CD14-positive monocyte (primary cell): ENCODE measurements at regions not wholly inside any gene's neighbourhood (a gene's known extent, or its start where the extent isn't known, plus 50 kb on each side); places are given as distances from the start of the nearest gene placed in this dataset.

Experiments
- DNase-seq, 3 donors: peaks; one replicate each; pipeline ENCODE4 v3.0.0-alpha.2; 2011 to 2022
- H2AFZ ChIP-seq: 2 replicates; pipeline ENCODE4 v1.6.0; 2012; ENCODE audit warnings: mild to moderate bottlenecking, low read depth, low read length, inconsistent platforms; ENCODE audit not compliant: insufficient read depth, poor library complexity, severe bottlenecking
- H3K27ac ChIP-seq, 2 donors: 1 replicate in 1 of 2; 2 replicates in 1 of 2; pipeline ENCODE4 v1.5.1; 2012 to 2013; ENCODE audit warnings: low read length in 2 of 2, control low read depth in 1 of 2, inconsistent platforms in 1 of 2, low read depth in 1 of 2, mild to moderate bottlenecking in 1 of 2
- H3K27me3 ChIP-seq, 2 donors: one replicate each; pipeline versions ENCODE4 v1.6.0 to v1.6.1; 2011 to 2013; ENCODE audit warnings: low read length in 2 of 2; ENCODE audit not compliant: control insufficient read depth in 2 of 2, insufficient read depth in 2 of 2
- H3K36me3 ChIP-seq, 2 donors: replicated peaks in 1 of 2; 1 replicate in 1 of 2; 2 replicates in 1 of 2; pipeline versions ENCODE4 v1.5.1 to v1.6.1; 2012 to 2013; ENCODE audit warnings: low read length in 2 of 2, control low read depth in 1 of 2, inconsistent platforms in 1 of 2, mild to moderate bottlenecking in 1 of 2; ENCODE audit not compliant: insufficient read depth in 2 of 2, control insufficient read depth in 1 of 2
- H3K4me1 ChIP-seq, 2 donors: 1 replicate in 1 of 2; 2 replicates in 1 of 2; pipeline versions ENCODE4 v1.5.1 to v1.6.1; 2012 to 2013; ENCODE audit warnings: low read length in 2 of 2, control low read depth in 1 of 2, inconsistent platforms in 1 of 2, mild to moderate bottlenecking in 1 of 2, moderate library complexity in 1 of 2; ENCODE audit not compliant: insufficient read depth in 2 of 2, control insufficient read depth in 1 of 2
- H3K4me2 ChIP-seq: replicated peaks from 2 replicates; pipeline ENCODE3; 2012; ENCODE audit warnings: low read length, moderate library complexity, mild to moderate bottlenecking; ENCODE audit not compliant: poor library complexity, severe bottlenecking; ENCODE audit errors: extremely low read depth
- H3K4me3 ChIP-seq, 3 experiments: fragments of 200-600 bp in 1 of 3; sonication (generic) in 1 of 3; replicated peaks in 1 of 3; 1 replicate in 2 of 3; 2 replicates in 1 of 3; pipeline ENCODE4 v1.5.1; 2011 to 2013; ENCODE audit warnings: low read length in 3 of 3, mild to moderate bottlenecking in 3 of 3, control low read depth in 2 of 3, low read depth in 2 of 3, inconsistent platforms in 1 of 3, moderate library complexity in 1 of 3
- H3K79me2 ChIP-seq: 2 replicates; pipeline ENCODE4 v1.6.0; 2012; ENCODE audit warnings: mild to moderate bottlenecking, control low read depth, inconsistent platforms, low read length, moderate library complexity; ENCODE audit not compliant: insufficient read depth
- H3K9ac ChIP-seq: 2 replicates; pipeline ENCODE4 v1.6.0; 2017; ENCODE audit warnings: low read length, mild to moderate bottlenecking; ENCODE audit not compliant: insufficient read depth, poor library complexity, severe bottlenecking
- H3K9me3 ChIP-seq, 2 donors: replicated peaks in 1 of 2; 1 replicate in 1 of 2; 2 replicates in 1 of 2; pipeline versions ENCODE4 v1.5.1 to v1.6.1; 2012 to 2013; ENCODE audit warnings: low read length in 2 of 2, control low read depth in 1 of 2; ENCODE audit not compliant: control insufficient read depth in 1 of 2, insufficient read depth in 1 of 2
- H4K20me1 ChIP-seq: 2 replicates; pipeline ENCODE4 v1.6.0; 2012; ENCODE audit warnings: mild to moderate bottlenecking, low read length, control low read depth, moderate library complexity; ENCODE audit not compliant: insufficient read depth
- H3K27ac Mint-ChIP-seq, 7 donors: one replicate each; pipeline ENCODE4 v1.8.0; 2020; ENCODE audit warnings: mild to moderate bottlenecking in 7 of 7, mixed read lengths in 7 of 7, moderate library complexity in 6 of 7, inconsistent platforms in 2 of 7
- H3K27me3 Mint-ChIP-seq, 3 donors: one replicate each; pipeline ENCODE4 v1.8.0; 2021 to 2022; ENCODE audit warnings: low read depth in 3 of 3, mild to moderate bottlenecking in 3 of 3, mixed read lengths in 3 of 3, moderate library complexity in 3 of 3, inconsistent platforms in 1 of 3
- H3K36me3 Mint-ChIP-seq, 2 donors: one replicate each; pipeline ENCODE4 v1.8.0; 2020; ENCODE audit warnings: mixed read lengths in 2 of 2, inconsistent platforms in 1 of 2, mild to moderate bottlenecking in 1 of 2
- H3K4me1 Mint-ChIP-seq: one replicate; pipeline ENCODE4 v1.8.0; 2020; ENCODE audit warnings: mild to moderate bottlenecking, mixed read lengths
- H3K4me3 Mint-ChIP-seq, 2 donors: one replicate each; pipeline ENCODE4 v1.8.0; 2020; ENCODE audit warnings: mild to moderate bottlenecking in 2 of 2, mixed read lengths in 2 of 2, moderate library complexity in 1 of 2
- H3K9me3 Mint-ChIP-seq, 7 donors: one replicate each; pipeline ENCODE4 v1.8.0; 2020 to 2022; ENCODE audit warnings: mixed read lengths in 7 of 7, mild to moderate bottlenecking in 6 of 7, moderate library complexity in 6 of 7, inconsistent platforms in 2 of 7
- CTCF ChIP-seq: fragments of 200-600 bp; IDR thresholded peaks from one replicate; pipeline ENCODE4 v1.8.0; 2022; ENCODE audit warnings: antibody characterized with exemption, mild to moderate bottlenecking
- WGBS: methylation state at CpG from one replicate; pipeline ENCODE4 v1.1.5; 2013; ENCODE audit warnings: missing lambda C conversion rate; ENCODE audit not compliant: insufficient coverage; 5-methylcytosine and 5-hydroxymethylcytosine counted together
- intact Hi-C, 2 donors: fragments of 100-400 bp; cut with micrococcal nuclease; formaldehyde crosslinking; loops; one replicate each; pipeline versions ENCODE4 v1.15.0 to v1.15.1; 2023

GRCh38 chr1:238861342-238862066, 524.9 kb upstream of the CHRM3 start:
- Mint-ChIP-seq H3K27ac (no peak overlapping the region), H3K36me3 (no peaks in the 10 kb centered on the region), H3K4me1 (no peaks in the 10 kb centered on the region), H3K4me3 (no peak overlapping the region), H3K27me3 (peaks cover 0 to 2% (median 1%) of the 10 kb centered on the region in 3 donors), H3K9me3 (peaks cover 5 to 24% (median 10%) of the 10 kb centered on the region in 7 donors)
- 73% methylated on average over 4 of the region's 8 CpGs for WGBS
- H4K20me1 ChIP-seq: no peaks in the 10 kb centered on the region
- H3K9me3 ChIP-seq: peaks cover 0 to 14% of the 10 kb centered on the region in 2 donors
- no peak overlapping the region for H3K27ac ChIP-seq
- no peak overlapping the region for H3K4me3 ChIP-seq
- no peaks in the 10 kb centered on the region for H3K79me2 ChIP-seq
- H3K9ac ChIP-seq: no peak overlapping the region
- no peak for TF ChIP-seq CTCF
- no peak for DNase-seq
- H3K36me3 ChIP-seq: no peaks in the 10 kb centered on the region
- intact Hi-C loops: no loop called here
- no peak overlapping the region for H3K4me2 ChIP-seq
- H2AFZ ChIP-seq: no peak overlapping the region
- H3K4me1 ChIP-seq: no peaks in the 10 kb centered on the region
- H3K27me3 ChIP-seq: no peaks in the 10 kb centered on the region

- H3K9me3 Mint-ChIP-seq: peaks cover 3 to 29% (median 15%) of the 10 kb centered on the region in 7 donors
- Histone ChIP-seq H2AFZ (no peak overlapping the region), H3K4me3 (no peak overlapping the region), H3K9me3 (peaks cover 18% of the 10 kb centered on the region in 2 donors), H4K20me1 (no peaks in the 10 kb centered on the region), H3K27me3 (no peaks in the 10 kb centered on the region), H3K4me1 (no peaks in the 10 kb centered on the region), H3K36me3 (no peaks in the 10 kb centered on the region), H3K79me2 (no peaks in the 10 kb centered on the region), H3K4me2 (no peak overlapping the region), H3K9ac (no peak overlapping the region), H3K27ac (no peak overlapping the region)
- H3K27me3 Mint-ChIP-seq: no peaks in the 10 kb centered on the region
- intact Hi-C loops: no loop called here
- no peak for TF ChIP-seq CTCF
- no peak overlapping the region for H3K4me3 Mint-ChIP-seq
- no peak overlapping the region for H3K27ac Mint-ChIP-seq
- no peak for DNase-seq
- H3K4me1 Mint-ChIP-seq: no peaks in the 10 kb centered on the region
- H3K36me3 Mint-ChIP-seq: no peaks in the 10 kb centered on the region
These were observed 552.4 kb upstream of the CHRM3 start for GRCh38 chr1:238833919-238834318.
